ENCODE measurements at regions not wholly inside any gene's neighbourhood (a gene's known extent, or its start where the extent isn't known, plus 50 kb on each side); places are given as distances from the start of the nearest gene placed in this dataset.
"Not testable (repeated sequence)": the region's sequence is repeated elsewhere in the genome, so short reads cannot be mapped to it uniquely, and the experiment has no call there.

- no peak for FAIRE-seq
Observed at GRCh38 chr14:101616202-101616601, 54.9 kb downstream of the DIO3 start.

- FAIRE-seq: no peak
Observed at GRCh38 chr14:101619484-101619883, 58.2 kb downstream of the DIO3 start.

DNA sequence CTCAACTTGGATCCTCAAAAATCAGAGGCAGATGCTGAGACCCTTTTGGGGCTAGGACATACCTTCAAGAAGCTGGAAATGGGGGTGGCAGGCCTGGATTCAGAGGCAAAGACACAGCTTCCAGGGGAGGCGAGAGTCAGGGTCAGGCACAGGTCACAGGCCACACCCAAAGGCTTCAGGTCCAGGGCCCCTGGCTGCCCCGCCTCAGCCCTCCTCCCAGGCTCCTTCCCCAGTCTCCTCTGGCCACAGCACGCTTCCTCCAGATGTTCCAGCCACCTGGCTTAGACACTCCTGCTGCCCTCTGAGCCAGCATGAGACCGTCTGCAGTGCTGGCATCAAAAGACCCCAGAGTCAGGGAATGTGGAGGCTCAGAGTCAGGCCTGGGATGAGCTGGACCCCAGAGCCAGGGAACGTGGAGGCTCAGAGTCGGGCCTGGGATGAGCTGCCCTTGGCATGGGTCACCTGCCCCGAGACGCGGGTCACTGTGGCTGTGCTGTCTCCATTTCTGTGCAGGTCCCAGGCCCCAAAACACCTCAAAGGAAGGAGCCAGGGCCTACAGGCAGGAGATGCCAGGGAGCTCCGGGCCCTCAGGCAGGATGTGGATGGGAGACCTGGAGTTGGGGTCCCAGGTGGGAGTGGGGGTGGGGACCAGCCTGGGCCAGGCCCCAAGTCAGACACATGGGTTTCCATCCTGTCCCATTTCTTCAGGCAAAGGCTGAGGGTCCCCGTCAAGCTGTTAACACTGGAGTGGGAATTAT lies 58.9 kb downstream of the DIO3 start:
- FAIRE-seq: no peak

GRCh38 chr14:101620821-101621785 lies 59.8 kb downstream of the DIO3 start:
- FAIRE-seq: no peak

DNA sequence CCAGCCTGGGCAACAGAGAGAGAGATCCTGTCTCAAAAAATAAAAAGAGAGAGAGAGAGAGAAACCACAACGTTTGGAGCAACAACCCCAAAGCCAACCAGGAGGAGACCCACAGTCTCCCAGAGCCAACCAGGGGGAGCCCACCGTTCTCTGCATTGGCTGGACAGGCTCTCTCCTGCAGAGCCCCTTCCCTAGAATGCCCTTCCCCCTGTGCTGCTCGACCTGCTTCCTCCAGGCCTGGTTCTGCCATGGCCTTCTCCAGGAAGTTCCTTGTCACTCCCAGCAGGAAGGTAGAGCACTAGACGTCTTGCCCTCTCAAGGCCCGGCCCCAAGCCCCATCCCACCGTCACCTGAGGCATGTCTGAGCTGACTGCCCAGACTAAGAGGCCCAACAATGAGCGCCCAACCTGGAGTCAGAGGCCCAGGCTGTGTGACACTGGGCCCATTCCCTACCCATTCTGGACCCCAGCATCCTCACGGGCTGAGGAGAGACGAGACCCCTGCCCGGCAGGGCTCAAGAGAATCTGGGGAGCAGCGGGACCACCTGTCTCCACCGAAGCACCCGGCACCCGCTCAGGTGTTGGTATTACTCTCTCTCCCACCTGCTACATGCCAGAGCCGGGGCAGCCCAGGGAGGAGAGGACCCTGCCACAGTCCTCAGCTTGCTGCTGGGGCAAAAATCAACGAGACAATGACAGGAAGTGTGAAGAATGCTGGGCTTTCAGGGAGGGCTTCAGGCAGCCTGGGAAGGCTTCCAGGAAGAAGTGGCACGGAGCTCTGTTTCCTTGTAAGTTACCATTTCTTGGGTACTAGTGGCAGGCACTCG lies 61.2 kb downstream of the DIO3 start:
- no peak for FAIRE-seq

- FAIRE-seq: no peak
Observed at GRCh38 chr14:101623077-101623372, 61.7 kb downstream of the DIO3 start.

GRCh38 chr14:101623685-101624444 lies 62.6 kb downstream of the DIO3 start:
- no peak for FAIRE-seq

GRCh38 chr14:101624536-101624935 lies 63.2 kb downstream of the DIO3 start:
- no peak for FAIRE-seq

DNA sequence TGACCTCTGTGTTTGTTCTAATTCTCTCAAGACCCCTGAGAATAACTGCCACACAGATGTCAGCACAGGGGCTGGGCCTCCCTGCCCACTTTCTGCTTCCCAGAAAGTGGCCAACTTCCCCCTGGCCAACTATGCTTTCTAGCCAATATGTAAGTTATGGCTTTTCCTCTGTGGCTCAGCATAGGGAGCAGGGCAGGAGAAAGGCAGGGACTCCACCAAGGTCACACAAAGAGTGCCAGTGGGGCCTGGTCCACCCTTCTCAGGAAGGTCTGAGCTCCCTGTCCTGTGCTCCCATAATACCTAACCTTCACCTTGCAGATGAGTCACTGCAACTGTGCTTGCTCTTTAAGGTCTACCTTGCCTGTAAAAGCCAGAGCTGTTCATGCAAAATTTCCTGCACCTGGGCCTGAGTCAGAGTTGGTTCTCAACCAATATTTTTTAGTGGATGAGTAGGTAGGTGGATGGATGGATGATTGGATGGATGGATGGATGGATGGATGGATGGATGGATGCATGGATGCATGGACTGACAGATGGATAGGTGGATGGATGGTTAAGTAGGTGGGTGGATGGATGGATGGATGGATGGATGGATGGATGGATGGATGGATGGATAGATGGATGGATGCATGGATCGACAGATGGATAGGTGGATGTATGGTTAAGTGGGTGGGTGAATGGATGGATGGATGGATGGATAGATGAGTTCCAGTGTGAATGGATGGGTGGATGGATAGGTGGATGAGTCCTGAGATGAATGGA lies 64.2 kb downstream of the DIO3 start:
- FAIRE-seq: no peak

- FAIRE-seq: no peak
Observed at GRCh38 chr14:101626331-101626730, 65.0 kb downstream of the DIO3 start.

- no peak for FAIRE-seq
Observed at GRCh38 chr14:101627915-101628262, 66.6 kb downstream of the DIO3 start.

DNA sequence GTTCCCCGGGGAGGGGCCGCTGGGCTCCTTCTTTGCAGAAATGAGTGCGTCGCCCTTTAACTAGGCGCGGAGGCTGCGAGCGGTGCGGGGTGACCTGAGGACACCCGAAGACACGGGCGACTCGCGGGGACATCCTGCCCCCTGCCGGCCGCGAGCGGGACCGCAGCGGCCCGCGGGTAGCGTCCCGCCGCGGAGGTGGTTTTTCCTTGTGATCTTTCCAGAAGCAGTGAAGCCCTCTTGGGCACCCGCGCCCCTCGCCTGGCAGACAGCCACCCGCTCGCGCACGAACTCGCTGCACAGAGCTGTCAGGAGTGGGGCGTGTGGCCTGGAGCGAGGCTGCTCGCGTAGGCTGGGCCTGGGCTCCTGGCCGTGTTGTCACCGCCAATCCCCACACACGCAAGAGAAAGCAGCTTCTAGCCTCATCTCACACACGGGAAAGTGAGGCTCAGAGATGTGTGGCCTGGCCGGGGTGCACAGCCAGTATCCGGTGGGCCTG lies 67.2 kb downstream of the DIO3 start:
- no peak for FAIRE-seq

DNA sequence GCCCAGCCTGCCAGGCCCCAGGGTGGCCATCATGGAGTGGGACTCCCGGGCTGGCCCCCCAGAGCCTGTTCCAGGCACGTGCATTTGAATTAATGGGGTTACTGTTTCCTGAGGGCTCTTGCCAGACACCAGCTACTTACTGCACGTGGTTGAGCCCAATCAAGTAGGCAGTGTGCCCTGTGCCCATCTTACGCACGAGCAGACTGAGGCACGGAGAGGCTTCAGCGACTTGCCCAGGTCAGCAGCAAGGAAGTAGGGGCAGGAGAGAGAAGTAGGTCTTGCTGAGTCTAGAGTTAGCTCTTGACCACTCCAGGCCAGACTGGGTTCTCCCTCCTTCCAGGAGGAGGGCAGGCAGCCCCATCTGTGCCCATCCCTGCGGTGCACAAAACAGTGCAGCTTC lies 67.7 kb downstream of the DIO3 start:
- no peak for FAIRE-seq

DNA sequence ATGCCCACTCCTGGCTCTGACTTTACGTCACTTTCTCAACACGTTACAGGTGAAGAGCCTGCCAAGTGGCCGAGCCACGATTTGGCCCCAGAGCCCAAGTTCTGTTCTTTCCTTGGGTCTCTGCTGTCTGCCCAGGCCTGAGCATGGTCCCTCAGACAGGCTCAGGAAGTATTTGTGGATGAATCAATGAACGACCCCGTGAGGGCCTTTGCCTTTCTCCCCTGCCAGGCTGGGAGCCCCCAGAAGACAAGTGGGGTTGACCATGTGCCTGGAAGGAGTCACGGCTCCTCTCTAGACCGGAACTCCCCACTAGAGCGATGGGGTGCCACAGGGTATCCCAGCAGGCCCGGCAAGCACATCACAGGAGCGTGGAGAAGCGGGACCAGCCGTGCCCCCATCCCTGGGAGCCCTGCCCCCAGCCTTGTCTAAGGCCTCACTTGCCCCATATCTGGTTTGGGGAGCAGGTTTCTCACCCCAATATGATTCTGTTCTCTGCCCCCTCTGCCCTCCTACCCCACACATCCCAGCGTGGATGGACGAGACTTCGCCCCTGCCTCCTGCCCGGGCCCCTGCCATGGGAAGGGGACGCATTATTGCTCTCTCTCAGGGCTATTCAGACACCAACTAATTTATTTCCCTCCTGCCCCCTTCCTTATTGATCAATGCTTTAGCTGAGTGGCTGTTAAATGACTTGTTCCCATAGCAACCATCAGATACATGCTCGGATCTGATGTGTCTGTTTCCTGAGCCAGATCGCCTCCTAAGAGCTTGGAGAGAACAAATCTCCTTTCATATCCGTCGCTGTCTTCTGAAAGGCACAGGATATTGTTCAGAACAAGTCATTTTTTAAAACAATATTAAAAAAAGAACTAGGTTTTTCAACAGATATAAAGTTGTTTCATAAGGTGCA lies 69.0 kb downstream of the DIO3 start:
- no peak for FAIRE-seq

- FAIRE-seq: no peak
Observed at GRCh38 chr14:101631199-101631598, 69.9 kb downstream of the DIO3 start.

DNA sequence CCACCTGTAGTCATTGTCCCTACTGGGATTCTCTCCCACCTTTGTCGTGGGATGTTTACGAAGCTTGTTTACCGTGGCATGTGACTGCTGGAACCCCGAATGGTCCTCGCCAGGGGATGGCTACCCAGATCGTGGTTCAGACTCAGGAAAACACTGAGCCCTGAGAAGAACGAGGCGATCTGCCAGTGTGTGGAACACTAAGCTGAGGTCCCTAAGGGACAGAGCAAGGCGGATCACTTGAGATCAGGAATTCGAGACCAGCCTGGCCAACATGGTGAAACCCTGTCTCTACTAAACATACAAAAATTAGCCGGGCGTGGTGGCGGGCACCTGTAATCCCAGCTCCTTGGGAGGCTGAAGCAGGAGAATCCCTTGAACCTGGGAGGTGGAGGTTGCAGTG lies 70.7 kb downstream of the DIO3 start:
- not testable (repeated sequence) for FAIRE-seq

- no peak for FAIRE-seq
Observed at GRCh38 chr14:101632520-101632919, 71.2 kb downstream of the DIO3 start.

- FAIRE-seq: no peak
Observed at GRCh38 chr14:101633276-101633675, 72.0 kb downstream of the DIO3 start.

GRCh38 chr14:101634202-101634849 lies 73.0 kb downstream of the DIO3 start:
- no peak for FAIRE-seq

All from A204.1 (cell line).